H1 (cell line): ENCODE measurements at regions not wholly inside any gene's neighbourhood (a gene's known extent, or its start where the extent isn't known, plus 50 kb on each side); places are given as distances from the start of the nearest gene placed in this dataset.

Experiments used
- CTCF ChIA-PET: fragments of 300-600 bp; sonication (Branson Sonifier 250); formaldehyde crosslinking; loops from one replicate; lab custom pipeline; 2021; ENCODE audit not compliant: partially characterized antibody; lab: Charles Lee
- POLR2A ChIA-PET: fragments of 300-600 bp; sonication (Branson Sonifier 250); formaldehyde crosslinking; loops from one replicate; lab custom pipeline; 2021; ENCODE audit warnings: inconsistent platforms; ENCODE audit not compliant: partially characterized antibody; lab: Charles Lee
- DNase-seq, 2 experiments: peaks; one replicate each; pipeline versions ENCODE4 v3.0.0 to v3.0.0-alpha.2; 2010 to 2022; ENCODE audit warnings: low spot score in 2 of 2, low read depth in 1 of 2, mixed read lengths in 1 of 2
- FAIRE-seq: peaks from 2 replicates; lab custom pipeline; 2011; peaks lifted over from hg19 to GRCh38; lab: Jason Lieb, UNC
- H2AFZ ChIP-seq: 2 replicates; pipeline ENCODE4 v1.8.1; 2012; ENCODE audit warnings: low read length, inconsistent platforms
- H2AK5ac ChIP-seq: 2 replicates; pipeline ENCODE4 v1.6.1; 2013; ENCODE audit warnings: low read depth, low read length
- H2BK120ac ChIP-seq: replicated peaks from 2 replicates; pipeline ENCODE3; 2013; ENCODE audit warnings: low read depth, low read length, inconsistent platforms
- H2BK12ac ChIP-seq: 2 replicates; pipeline ENCODE4 v1.6.1; 2013; ENCODE audit warnings: low read depth, low read length
- H2BK15ac ChIP-seq: 2 replicates; pipeline ENCODE4 v1.6.1; 2013; ENCODE audit warnings: low read length
- H2BK20ac ChIP-seq: 2 replicates; pipeline ENCODE4 v1.6.1; 2013; ENCODE audit warnings: low read length
- H2BK5ac ChIP-seq: 2 replicates; pipeline ENCODE4 v1.6.1; 2013; ENCODE audit warnings: low read depth, low read length
- H3K14ac ChIP-seq: 2 replicates; pipeline ENCODE4 v1.6.1; 2013; ENCODE audit warnings: inconsistent platforms; ENCODE audit not compliant: insufficient read length
- H3K18ac ChIP-seq: 2 replicates; pipeline ENCODE4 v1.6.1; 2013; ENCODE audit warnings: low read length; ENCODE audit errors: extremely low read depth
- H3K23ac ChIP-seq: 2 replicates; pipeline ENCODE4 v1.6.1; 2013; ENCODE audit warnings: inconsistent platforms; ENCODE audit not compliant: insufficient read length
- H3K23me2 ChIP-seq: 2 replicates; pipeline ENCODE4 v1.6.1; 2013; ENCODE audit warnings: low read depth, low read length
- H3K27ac ChIP-seq: 2 replicates; pipeline ENCODE4 v1.6.1; 2011; ENCODE audit warnings: low read depth, low read length, inconsistent platforms
- H3K27me3 ChIP-seq, 4 experiments: replicated peaks in 1 of 4; 1 replicate in 1 of 4; 2 replicates in 3 of 4; pipeline versions ENCODE4 v1.6.1 to v1.8.1; 2011 to 2013; ENCODE audit warnings: low read length in 3 of 4, mild to moderate bottlenecking in 3 of 4, inconsistent platforms in 2 of 4, mixed read lengths in 2 of 4, moderate library complexity in 1 of 4; ENCODE audit not compliant: control insufficient read depth in 3 of 4, insufficient read depth in 3 of 4; ENCODE audit errors: extremely low read depth in 1 of 4
- H3K36me3 ChIP-seq, 4 experiments: 2 replicates each; pipeline versions ENCODE4 v1.6.1 to v1.8.1; 2011 to 2013; ENCODE audit warnings: mild to moderate bottlenecking in 4 of 4, low read length in 3 of 4, moderate library complexity in 2 of 4, control low read depth in 1 of 4, inconsistent platforms in 1 of 4; ENCODE audit not compliant: insufficient read depth in 4 of 4, control insufficient read depth in 2 of 4
- H3K4ac ChIP-seq: replicated peaks from 2 replicates; pipeline ENCODE3; 2013; ENCODE audit warnings: low read length, low read depth, mixed read lengths, inconsistent platforms; ENCODE audit not compliant: insufficient read length
- H3K4me1 ChIP-seq, 4 experiments: replicated peaks in 1 of 4; 1 replicate in 1 of 4; 2 replicates in 3 of 4; pipeline versions ENCODE4 v1.6.1 to v1.8.1; 2011 to 2013; ENCODE audit warnings: low read length in 3 of 4, inconsistent platforms in 2 of 4, mixed read lengths in 1 of 4; ENCODE audit not compliant: insufficient read depth in 4 of 4, control insufficient read depth in 3 of 4
- H3K4me2 ChIP-seq, 2 experiments: 2 replicates each; pipeline versions ENCODE4 v1.6.1 to v1.8.1; 2011 to 2013; ENCODE audit warnings: low read depth in 2 of 2, low read length in 2 of 2, control low read depth in 1 of 2, inconsistent platforms in 1 of 2, mild to moderate bottlenecking in 1 of 2; ENCODE audit not compliant: insufficient read depth in 1 of 2
- H3K4me3 ChIP-seq, 4 experiments: fragments of 200-600, 300-600 bp in 1 of 4; sonication (generic), shearing (Covaris generic), sonication (Bioruptor Twin) in 1 of 4; 2 replicates each; pipeline versions ENCODE4 v1.5.1 to v1.8.1; 2011 to 2016; ENCODE audit warnings: low read length in 4 of 4, low read depth in 3 of 4, control low read depth in 2 of 4, inconsistent platforms in 2 of 4, mild to moderate bottlenecking in 2 of 4, mixed read lengths in 1 of 4, moderate library complexity in 1 of 4; ENCODE audit not compliant: insufficient read depth in 2 of 4; ENCODE audit errors: extremely low read depth in 1 of 4
- H3K56ac ChIP-seq: replicated peaks from 2 replicates; pipeline ENCODE3; 2013; ENCODE audit warnings: low read depth, mild to moderate bottlenecking, mixed read lengths, low read length, inconsistent platforms; ENCODE audit not compliant: insufficient read length
- H3K79me1 ChIP-seq: 2 replicates; pipeline ENCODE4 v1.6.1; 2013; ENCODE audit warnings: low read depth, low read length, control low read depth
- H3K79me2 ChIP-seq, 2 experiments: 2 replicates each; pipeline versions ENCODE4 v1.6.1 to v1.8.1; 2012 to 2013; ENCODE audit warnings: low read length in 2 of 2, mild to moderate bottlenecking in 2 of 2, inconsistent platforms in 1 of 2; ENCODE audit not compliant: insufficient read depth in 2 of 2, control insufficient read depth in 1 of 2
- H3K9ac ChIP-seq, 4 experiments: replicated peaks in 1 of 4; 1 replicate in 1 of 4; 2 replicates in 3 of 4; pipeline versions ENCODE4 v1.6.1 to v1.8.1; 2011 to 2013; ENCODE audit warnings: low read depth in 3 of 4, low read length in 3 of 4, control low read depth in 2 of 4, mild to moderate bottlenecking in 2 of 4, moderate library complexity in 2 of 4, inconsistent platforms in 1 of 4; ENCODE audit errors: extremely low read depth in 1 of 4
- H3K9me3 ChIP-seq, 2 experiments: 2 replicates each; pipeline versions ENCODE4 v1.6.1 to v1.8.1; 2012 to 2013; ENCODE audit warnings: mild to moderate bottlenecking in 2 of 2, moderate library complexity in 2 of 2, control low read depth in 1 of 2, inconsistent platforms in 1 of 2, low read depth in 1 of 2, low read length in 1 of 2, mixed read lengths in 1 of 2; ENCODE audit not compliant: insufficient read depth in 2 of 2
- H4K20me1 ChIP-seq, 2 experiments: replicated peaks in 1 of 2; 2 replicates each; pipeline versions ENCODE3 to v1.8.1; 2011 to 2013; ENCODE audit warnings: inconsistent platforms in 2 of 2, low read length in 2 of 2, mild to moderate bottlenecking in 1 of 2; ENCODE audit not compliant: insufficient read depth in 2 of 2, control insufficient read depth in 1 of 2
- H4K5ac ChIP-seq: 2 replicates; pipeline ENCODE4 v1.6.1; 2013; ENCODE audit warnings: low read length, low read depth, mixed read lengths, inconsistent platforms; ENCODE audit not compliant: insufficient read length
- H4K8ac ChIP-seq: 2 replicates; pipeline ENCODE4 v1.8.0; 2013; ENCODE audit warnings: mild to moderate bottlenecking, moderate library complexity, low read length, inconsistent platforms; ENCODE audit not compliant: insufficient read depth; ENCODE audit errors: extremely low read depth
- H4K91ac ChIP-seq: replicated peaks from 2 replicates; pipeline ENCODE3; 2013; ENCODE audit warnings: low read length, mixed read lengths, inconsistent platforms; ENCODE audit not compliant: insufficient read length
- ATF3 ChIP-seq: IDR thresholded peaks from 2 replicates; pipeline ENCODE4 v1.6.1; 2011; ENCODE audit warnings: low read depth, mild to moderate bottlenecking, low read length; ENCODE audit not compliant: insufficient read depth
- CBX5 ChIP-seq: fragments of 300-800, 300-1000 bp; sonication (generic); IDR thresholded peaks from 2 replicates; pipeline ENCODE4 v1.7.1; 2016; ENCODE audit warnings: antibody characterized with exemption, low read length, low read depth
- EZH2 ChIP-seq: fragments of 200-600 bp; sonication (generic); IDR thresholded peaks from 2 replicates; pipeline ENCODE4 v1.7.1; 2012; ENCODE audit warnings: low read depth, mild to moderate bottlenecking, moderate library complexity, low read length, inconsistent platforms; ENCODE audit not compliant: severe bottlenecking
- SIN3A ChIP-seq, 2 experiments: IDR thresholded peaks in 1 of 2; conservative IDR thresholded peaks in 1 of 2; 2 replicates each; pipeline ENCODE4 v1.6.1; 2011 to 2012; ENCODE audit warnings: low read length in 2 of 2, improper control_type of control experiment in 1 of 2, low read depth in 1 of 2, mild to moderate bottlenecking in 1 of 2
- TAF7 ChIP-seq: optimal IDR thresholded peaks from 2 replicates; pipeline ENCODE3; 2011; ENCODE audit warnings: low read depth, mild to moderate bottlenecking, inconsistent platforms, low read length, moderate library complexity, borderline replicate concordance
- WGBS, 2 experiments: shearing (Covaris generic) in 1 of 2; methylation state at CpG; one replicate each; pipeline versions ENCODE4 v1.1.6 to v1.1.7; 2013 to 2015; ENCODE audit warnings: low lambda C conversion rate in 2 of 2, mixed read lengths in 2 of 2, inconsistent platforms in 1 of 2, low coverage in 1 of 2, missing lambda C conversion rate in 1 of 2; ENCODE audit not compliant: insufficient replicate concordance in 2 of 2, insufficient coverage in 1 of 2, insufficient read length in 1 of 2; ENCODE audit errors: extremely low coverage in 1 of 2, missing lambda C conversion rate in 1 of 2; 5-methylcytosine and 5-hydroxymethylcytosine counted together

- Histone ChIP-seq H3K18ac (no peak overlapping the region), H2AK5ac (no peak overlapping the region), H2AFZ (no peak overlapping the region), H4K8ac (no peak overlapping the region), H3K4ac (no peak overlapping the region), H2BK5ac (no peak overlapping the region), H3K27me3 (no peaks in the 10 kb centered on the region), H3K4me3 (no peak overlapping the region), H4K5ac (no peak overlapping the region), H4K20me1 (no peaks in the 10 kb centered on the region), H3K9me3 (no peaks in the 10 kb centered on the region), H3K9ac (no peak overlapping the region), H3K23me2 (no peaks in the 10 kb centered on the region), H3K79me1 (no peaks in the 10 kb centered on the region), H4K91ac (no peak overlapping the region), H3K36me3 (no peaks in the 10 kb centered on the region), H2BK12ac (no peak overlapping the region), H3K56ac (no peak overlapping the region), H2BK120ac (no peak overlapping the region), H2BK20ac (no peak overlapping the region), H3K4me1 (peaks cover 0 to 4% (median 0%) of the 10 kb centered on the region in 4 experiments; a peak in 2 of 7 replicates), H3K27ac (no peak overlapping the region), H2BK15ac (no peak overlapping the region), H3K4me2 (no peak overlapping the region), H3K79me2 (no peaks in the 10 kb centered on the region), H3K14ac (no peak overlapping the region), H3K23ac (no peak overlapping the region)
- WGBS, 2 experiments = 94% methylated on average over 3 of the region's 3 CpGs; no CpG with 5 or more reads in 1 of the 2 experiments
- DNase-seq (no peak), FAIRE-seq (no peak)
- ChIA-PET POLR2A (no interaction called here), CTCF (interaction anchor here (2.0 kb wide), 2 partner anchors 10 to 45 kb away, joined by 6 to 10 read pairs; no protein-coding TSS in a partner anchor)
- TF ChIP-seq TAF7 (no peak), EZH2 (no peak), CBX5 (no peak), ATF3 (no peak), SIN3A (conservative IDR thresholded peaks at IDR 0.05 in 1 of 2, IDR thresholded peaks at IDR 0.05 in 1 of 2; ENCODE audit: low read depth in 1 of 2, low read length in 2 of 2) (no peak)
Measured at GRCh38 chr10:52443419-52444388, 129.6 kb downstream of the DKK1 start.
